ENCODE measurements at regions not wholly inside any gene's neighbourhood (a gene's known extent, or its start where the extent isn't known, plus 50 kb on each side); places are given as distances from the start of the nearest gene placed in this dataset.
A peak's percentile ranks its signal among the peaks of the same experiment; 100 is the strongest.

DNA sequence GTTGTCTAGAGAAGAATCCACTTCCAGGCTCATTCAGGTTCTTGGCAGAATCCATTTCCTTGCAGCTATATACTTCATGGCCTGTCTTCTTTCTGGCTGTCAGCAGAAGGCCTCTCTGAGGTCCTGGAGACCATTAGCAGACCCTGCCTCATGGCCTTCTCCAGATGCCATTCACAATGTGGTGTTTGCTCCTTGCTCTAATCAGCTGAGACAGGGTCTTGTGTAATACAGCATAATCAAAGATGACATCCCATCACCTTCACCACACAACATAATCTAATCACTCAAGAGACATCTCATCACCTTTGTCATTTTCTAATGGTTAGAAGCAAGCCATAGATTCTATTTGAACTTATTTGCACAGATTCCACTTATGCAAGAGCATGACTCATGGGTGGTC is 403.9 kb upstream of the LRRC7 start:
- no peaks in the 10 kb centered on the region for H3K4me1 ChIP-seq (ENCODE audit: low read depth)
- no peaks in the 10 kb centered on the region for H3K36me3 ChIP-seq
- H3K4me3 ChIP-seq, result no peak overlapping the region
- H3K27ac ChIP-seq, result no peak overlapping the region
- DNase-seq (ENCODE audit: low read depth in 1 of 2, low spot score in 1 of 2), result no peak
- H3K27me3 ChIP-seq, result no peaks in the 10 kb centered on the region
- no peaks in the 10 kb centered on the region for H3K9me3 ChIP-seq (ENCODE audit: low read depth)
- TF ChIP-seq, protein P1, sequence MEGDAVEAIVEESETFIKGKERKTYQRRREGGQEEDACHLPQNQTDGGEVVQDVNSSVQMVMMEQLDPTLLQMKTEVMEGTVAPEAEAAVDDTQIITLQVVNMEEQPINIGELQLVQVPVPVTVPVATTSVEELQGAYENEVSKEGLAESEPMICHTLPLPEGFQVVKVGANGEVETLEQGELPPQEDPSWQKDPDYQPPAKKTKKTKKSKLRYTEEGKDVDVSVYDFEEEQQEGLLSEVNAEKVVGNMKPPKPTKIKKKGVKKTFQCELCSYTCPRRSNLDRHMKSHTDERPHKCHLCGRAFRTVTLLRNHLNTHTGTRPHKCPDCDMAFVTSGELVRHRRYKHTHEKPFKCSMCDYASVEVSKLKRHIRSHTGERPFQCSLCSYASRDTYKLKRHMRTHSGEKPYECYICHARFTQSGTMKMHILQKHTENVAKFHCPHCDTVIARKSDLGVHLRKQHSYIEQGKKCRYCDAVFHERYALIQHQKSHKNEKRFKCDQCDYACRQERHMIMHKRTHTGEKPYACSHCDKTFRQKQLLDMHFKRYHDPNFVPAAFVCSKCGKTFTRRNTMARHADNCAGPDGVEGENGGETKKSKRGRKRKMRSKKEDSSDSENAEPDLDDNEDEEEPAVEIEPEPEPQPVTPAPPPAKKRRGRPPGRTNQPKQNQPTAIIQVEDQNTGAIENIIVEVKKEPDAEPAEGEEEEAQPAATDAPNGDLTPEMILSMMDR (IDR thresholded peaks at IDR 0.05; ENCODE audit: low read depth, low read length), result no peak

DNA sequence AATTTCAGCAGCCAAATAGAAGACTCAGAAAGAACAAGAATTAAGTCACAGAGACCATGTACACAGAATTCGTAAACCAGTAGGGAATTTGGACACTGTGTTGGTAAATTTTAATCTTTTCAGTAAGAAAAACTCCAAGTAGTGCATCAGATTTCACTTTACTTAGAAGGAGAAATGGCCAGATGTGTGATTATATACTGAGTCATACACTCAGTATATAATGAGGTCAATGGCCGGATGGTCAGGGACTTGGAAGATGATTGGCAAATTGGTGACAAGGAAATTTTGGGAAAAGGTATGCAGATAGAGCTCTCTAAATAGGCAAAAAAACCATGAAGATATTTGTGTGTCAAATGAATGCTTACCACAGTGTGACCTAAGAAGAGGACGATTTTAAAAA is 399.8 kb upstream of the LRRC7 start:
- DNase-seq (ENCODE audit: low read depth in 1 of 2, low spot score in 1 of 2), result peak in 1 of 2 donors; percentile 32
- H3K27ac ChIP-seq, result no peak overlapping the region
- TF ChIP-seq, protein P1 (IDR thresholded peaks at IDR 0.05; ENCODE audit: low read depth, low read length), result no peak
- no peak overlapping the region for H3K4me3 ChIP-seq
- no peaks in the 10 kb centered on the region for H3K9me3 ChIP-seq (ENCODE audit: low read depth)
- H3K27me3 ChIP-seq, result no peaks in the 10 kb centered on the region
- no peaks in the 10 kb centered on the region for H3K4me1 ChIP-seq (ENCODE audit: low read depth)
- H3K36me3 ChIP-seq, result no peaks in the 10 kb centered on the region

- no peaks in the 10 kb centered on the region for H3K4me1 ChIP-seq (ENCODE audit: low read depth)
- no peak for DNase-seq (ENCODE audit: low read depth in 1 of 2, low spot score in 1 of 2)
- TF ChIP-seq, protein P1 (IDR thresholded peaks at IDR 0.05; ENCODE audit: low read depth, low read length), result no peak
These were observed 396.5 kb upstream of the LRRC7 start for GRCh38 chr1:69171248-69171647.

DNA sequence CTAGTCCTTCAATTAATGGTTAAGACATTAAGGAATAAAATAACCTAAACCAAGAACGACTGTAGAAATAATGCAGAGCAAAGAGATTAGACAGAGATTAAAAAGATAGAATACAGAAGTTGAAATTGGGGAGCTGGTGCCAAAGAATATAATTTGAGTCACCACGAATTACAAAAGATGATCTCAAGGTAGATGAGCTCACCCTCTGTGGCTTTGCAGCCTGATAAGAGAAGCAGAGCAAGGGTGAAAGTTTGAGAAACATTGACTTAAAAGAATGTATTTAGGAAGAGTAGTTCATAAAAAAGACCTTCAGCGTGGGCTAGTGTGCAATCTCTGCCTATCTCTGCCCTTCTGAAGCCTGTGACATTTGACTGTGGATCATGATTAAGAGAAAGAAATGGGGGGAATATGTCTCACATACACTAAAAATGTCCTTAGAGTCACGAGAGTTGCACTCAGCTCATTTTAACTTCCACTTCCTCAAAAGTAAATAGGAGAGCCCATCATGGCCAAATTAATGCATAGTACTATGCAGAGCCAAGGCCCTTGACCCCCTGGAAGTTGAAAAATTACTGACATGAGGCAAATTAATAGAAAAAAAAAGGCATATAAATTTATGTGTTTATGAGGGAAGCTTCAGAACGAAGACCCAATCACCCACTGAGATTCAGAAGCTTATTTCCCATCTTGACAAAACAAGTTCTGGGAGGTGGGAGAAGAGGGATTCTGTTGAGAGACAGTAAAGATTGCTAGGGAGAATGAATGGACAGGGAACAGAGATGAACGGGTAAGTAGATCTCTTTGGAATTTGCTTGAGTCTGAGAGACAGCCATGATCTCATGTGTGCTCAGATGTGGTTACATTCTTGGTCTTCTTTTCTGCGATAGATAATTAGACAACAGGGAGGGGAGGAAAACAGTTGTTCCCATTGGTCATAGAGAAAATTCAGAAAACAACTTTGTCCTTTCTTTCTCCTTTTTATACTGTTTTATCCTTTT is 395.4 kb upstream of the LRRC7 start:
- DNase-seq (ENCODE audit: low read depth in 1 of 2, low spot score in 1 of 2), result peak in 1 of 2 donors; percentile 63
- no peaks in the 10 kb centered on the region for H3K27me3 ChIP-seq
- H3K36me3 ChIP-seq, result no peaks in the 10 kb centered on the region
- H3K4me3 ChIP-seq, result no peak overlapping the region
- H3K9me3 ChIP-seq (ENCODE audit: low read depth), result no peaks in the 10 kb centered on the region
- no peaks in the 10 kb centered on the region for H3K4me1 ChIP-seq (ENCODE audit: low read depth)
- no peak overlapping the region for H3K27ac ChIP-seq
- TF ChIP-seq, protein P1 (IDR thresholded peaks at IDR 0.05; ENCODE audit: low read depth, low read length), result no peak

More at GRCh38 chr1:69171248-69171647, 396.5 kb upstream of the LRRC7 start:
- H3K27ac ChIP-seq, result no peak overlapping the region
- H3K9me3 ChIP-seq (ENCODE audit: low read depth), result no peaks in the 10 kb centered on the region
- H3K27me3 ChIP-seq, result no peaks in the 10 kb centered on the region
- no peaks in the 10 kb centered on the region for H3K36me3 ChIP-seq
- no peak overlapping the region for H3K4me3 ChIP-seq

- H3K4me1 ChIP-seq (ENCODE audit: low read depth), result no peaks in the 10 kb centered on the region
- TF ChIP-seq, protein P1 (IDR thresholded peaks at IDR 0.05; ENCODE audit: low read depth, low read length), result no peak
- no peaks in the 10 kb centered on the region for H3K36me3 ChIP-seq
- no peak overlapping the region for H3K27ac ChIP-seq
- H3K4me3 ChIP-seq, result no peak overlapping the region
- no peak for DNase-seq (ENCODE audit: low read depth in 1 of 2, low spot score in 1 of 2)
- no peaks in the 10 kb centered on the region for H3K9me3 ChIP-seq (ENCODE audit: low read depth)
- H3K27me3 ChIP-seq, result no peaks in the 10 kb centered on the region
These were observed 392.7 kb upstream of the LRRC7 start for GRCh38 chr1:69175053-69175452.

Data from cardiac muscle cell (in vitro differentiated cells and primary cell).